ENCODE measurements at regions not wholly inside any gene's neighbourhood (a gene's known extent, or its start where the extent isn't known, plus 50 kb on each side); places are given as distances from the start of the nearest gene placed in this dataset.

GRCh38 chr7:80392229-80393169, 119.4 kb downstream of the GNAT3 start:
- H3K4me3 ChIP-seq (replicated peaks in 1 of 3; ENCODE audit: insufficient read depth in 1 of 3, low read depth in 1 of 3, low read length in 3 of 3): no peak overlapping the region
- DNase-seq (ENCODE audit: low read depth, low spot score): peak; percentile 57
- no peaks in the 10 kb centered on the region for H4K20me1 ChIP-seq (replicated peaks; ENCODE audit: control insufficient read depth, extremely low read depth, insufficient read depth, low read length)
- no peak overlapping the region for H3K27ac ChIP-seq (ENCODE audit: insufficient read depth, low read depth, low read length)
- ChIA-PET POLR2A (interaction anchor here (0.9 kb wide), 1 partner anchor 258 kb away, joined by 4 read pairs; the partner anchor contains the start of gene GNAI1), CTCF (interaction anchor here (0.7 to 7.3 kb wide), 79 partner anchors 9 to 940 kb away, joined by 3 to 116 read pairs (median 4); partner anchors contain the start of gene GNAI1)
- no peaks in the 10 kb centered on the region for H3K9me1 ChIP-seq (replicated peaks; ENCODE audit: control insufficient read depth, extremely low read depth, insufficient read depth, low read length)
- no peaks in the 10 kb centered on the region for H3K79me2 ChIP-seq (ENCODE audit: control insufficient read depth, insufficient read depth, low read length)
- no peak overlapping the region for H2AFZ ChIP-seq (ENCODE audit: low read depth, low read length)
- FAIRE-seq: no peak
- no peak overlapping the region for H3K4me2 ChIP-seq (ENCODE audit: insufficient read depth, low read length)
- no peaks in the 10 kb centered on the region for H3K36me3 ChIP-seq (ENCODE audit: control insufficient read depth in 2 of 2, extremely low read depth in 1 of 2, insufficient read depth in 2 of 2, low read length in 2 of 2)
- no peaks in the 10 kb centered on the region for H3K9me3 ChIP-seq (replicated peaks; ENCODE audit: control insufficient read depth, insufficient read depth, low read length)
- intact Hi-C loops (cut with micrococcal nuclease) (loop anchor here (1.0 to 2.0 kb wide), 4 partner anchors 60 to 332 kb away; partner anchors contain the start of gene GNAI1), dilution Hi-C loops (cut with MboI; ENCODE audit: extremely low pct_ligation_motif_present, low sequenced_read_pairs) (no loop called here)
- no peak overlapping the region for H3K9ac ChIP-seq (replicated peaks; ENCODE audit: extremely low read depth, insufficient read depth, low read length)
- no peaks in the 10 kb centered on the region for H3K27me3 ChIP-seq (ENCODE audit: control insufficient read depth in 2 of 2, insufficient read depth in 2 of 2, low read length in 2 of 2)
- peak; percentile 7 to 8 for TF ChIP-seq CTCF (IDR thresholded peaks at IDR 0.05; ENCODE audit: extremely low read depth in 1 of 2, insufficient read depth in 1 of 2, low read depth in 1 of 2, low read length in 2 of 2)
- TF ChIP-seq, protein P1, sequence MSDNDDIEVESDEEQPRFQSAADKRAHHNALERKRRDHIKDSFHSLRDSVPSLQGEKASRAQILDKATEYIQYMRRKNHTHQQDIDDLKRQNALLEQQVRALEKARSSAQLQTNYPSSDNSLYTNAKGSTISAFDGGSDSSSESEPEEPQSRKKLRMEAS (IDR thresholded peaks at IDR 0.05; ENCODE audit: insufficient read depth, insufficient read length): no peak
- H3K4me1 ChIP-seq (ENCODE audit: control insufficient read depth, extremely low read depth, insufficient read depth, low read length): no peaks in the 10 kb centered on the region
- BruUV-seq (replicated peaks): no TSS peak

Measured in endothelial cell of umbilical vein (primary cell).